Caki2 (cell line): ENCODE measurements at regions not wholly inside any gene's neighbourhood (a gene's known extent, or its start where the extent isn't known, plus 50 kb on each side); places are given as distances from the start of the nearest gene placed in this dataset.
"Not testable (repeated sequence)": the region's sequence is repeated elsewhere in the genome, so short reads cannot be mapped to it uniquely, and the experiment has no call there.

Experiments used
- DNase-seq: peaks from one replicate; pipeline ENCODE4 v3.0.0-alpha.2; 2015; ENCODE audit warnings: low read depth
- in situ Hi-C: cut with HindIII; loops from 2 replicates; pipeline ENCODE4 v1.10.0; 2016; ENCODE audit warnings: low sequenced_read_pairs, low pct_unique_long_range_greater_than_20kb, mixed read lengths

DNA sequence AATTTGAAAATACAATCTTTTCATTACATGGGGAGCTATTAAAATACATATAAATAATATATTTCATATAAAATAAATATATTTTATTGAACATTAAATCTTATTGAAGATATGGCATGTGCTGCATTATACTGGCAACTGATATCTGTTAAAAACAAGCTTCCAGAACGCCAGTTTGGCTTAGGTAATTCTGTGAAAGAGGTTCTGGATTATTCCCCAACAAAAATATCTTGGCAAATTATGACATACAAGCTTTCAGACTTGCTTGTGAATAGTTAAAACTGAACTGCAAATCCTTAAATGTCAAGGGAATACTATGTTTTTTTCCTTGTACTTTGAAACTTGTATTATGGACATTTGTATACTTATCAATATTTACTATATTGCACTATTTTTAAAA is 210.2 kb upstream of the LCORL start:
- in situ Hi-C loops, result no loop called here

DNA sequence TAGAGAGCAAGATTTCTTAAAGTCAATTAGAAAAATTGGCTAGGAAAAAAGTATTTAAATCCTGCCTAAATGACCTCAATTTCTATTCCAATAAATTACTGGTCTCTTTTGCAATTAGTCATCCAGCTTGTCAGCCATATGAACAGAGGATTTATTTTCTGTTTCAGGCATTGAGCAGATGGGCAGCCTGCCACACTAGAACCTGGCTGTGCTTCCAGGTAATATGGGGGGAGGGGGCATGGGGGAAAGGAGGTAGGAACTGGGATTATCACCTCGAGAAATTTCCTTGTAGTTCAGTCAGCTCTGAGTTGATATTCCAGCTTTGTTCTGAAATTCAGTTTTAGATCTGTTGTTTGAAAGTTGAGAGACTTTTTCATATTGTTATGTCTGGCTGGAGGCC is 206.3 kb upstream of the LCORL start:
- in situ Hi-C loops, result no loop called here
- no peak for DNase-seq

More for the DNA sequence above, 210.2 kb upstream of the LCORL start:
- DNase-seq, result no peak

DNA sequence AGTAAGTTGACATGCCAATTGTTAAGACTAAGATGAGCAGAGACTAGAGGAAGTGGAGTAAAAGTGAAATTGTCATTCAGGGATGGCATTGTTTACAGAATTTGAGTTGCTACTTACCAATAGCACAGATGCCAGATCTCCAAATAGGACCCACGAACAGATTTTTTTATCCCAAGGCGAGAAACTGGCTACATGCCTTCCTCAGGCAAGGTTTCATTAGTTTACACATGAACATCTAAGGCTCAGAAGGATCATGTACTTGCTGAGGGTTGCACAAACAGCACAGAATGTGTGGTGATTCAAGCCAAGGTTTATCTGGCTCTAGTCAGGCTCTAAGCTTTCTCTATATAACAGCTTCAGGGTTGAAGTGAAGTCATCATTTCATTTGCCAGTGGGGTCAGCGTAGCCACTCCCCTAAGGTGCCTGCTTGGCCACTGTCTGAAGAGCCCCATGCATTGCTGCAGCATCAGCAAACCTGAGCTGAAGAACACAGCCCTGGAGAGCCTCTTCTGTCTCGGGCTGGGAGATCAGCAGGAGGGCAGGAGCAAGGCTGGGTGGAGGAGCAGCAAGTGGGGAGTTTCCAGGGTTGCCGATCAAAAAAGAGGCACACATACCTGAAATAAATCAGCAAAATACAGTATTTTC is 193.0 kb upstream of the LCORL start:
- in situ Hi-C loops, result no loop called here
- DNase-seq, result no peak

DNA sequence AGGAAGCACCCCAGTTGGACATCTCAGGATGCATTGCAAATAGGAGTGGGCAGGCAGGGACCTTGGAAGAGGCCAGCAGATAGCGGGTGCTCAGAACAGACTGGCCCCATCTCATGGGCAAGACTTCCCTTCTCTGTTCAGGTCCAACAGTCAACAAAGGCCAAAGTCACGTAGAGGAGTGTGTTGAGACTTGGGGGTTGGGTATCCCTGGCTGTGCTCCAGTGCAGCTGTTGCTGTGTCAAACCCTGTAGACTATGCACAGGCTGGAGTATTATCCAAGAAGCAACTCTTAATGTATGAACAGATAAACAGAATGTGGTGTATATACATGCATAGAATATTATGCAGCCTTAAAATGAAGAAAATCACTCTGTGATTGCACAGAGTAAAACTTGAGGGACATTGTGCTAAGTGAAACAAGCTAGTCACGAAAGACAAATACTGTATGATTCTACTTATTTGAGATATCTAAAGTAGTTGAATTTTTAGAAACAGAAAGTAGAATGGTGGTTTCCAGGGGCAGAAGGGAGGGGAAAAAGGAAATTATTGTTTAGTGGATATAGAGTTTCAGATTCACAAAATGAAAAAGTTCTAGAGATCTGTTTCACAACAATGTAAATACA is 192.1 kb upstream of the LCORL start:
- in situ Hi-C loops, result no loop called here
- DNase-seq, result no peak

GRCh38 chr4:18209448-18209847 is 187.9 kb upstream of the LCORL start:
- in situ Hi-C loops, result no loop called here
- no peak for DNase-seq

DNA sequence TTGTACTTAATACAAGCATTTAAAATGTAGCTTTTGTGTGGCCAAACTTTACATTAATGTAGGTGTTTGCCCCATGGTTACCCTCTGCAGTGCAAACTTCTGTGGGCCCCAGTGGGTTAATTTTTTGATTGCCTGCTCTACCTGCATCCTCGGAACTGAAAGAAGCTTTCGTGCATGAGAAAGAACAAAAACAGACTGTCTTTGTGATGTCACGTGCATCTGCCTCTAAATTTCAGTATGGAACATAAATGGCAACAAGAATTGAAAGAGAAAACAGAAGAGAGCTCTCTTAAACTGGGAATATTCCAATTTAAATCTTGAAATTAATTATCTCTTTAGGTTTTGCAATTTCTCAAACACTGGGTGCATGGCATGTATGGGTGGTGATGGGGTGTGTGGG is 182.4 kb upstream of the LCORL start:
- DNase-seq, result no peak
- in situ Hi-C loops, result no loop called here

DNA sequence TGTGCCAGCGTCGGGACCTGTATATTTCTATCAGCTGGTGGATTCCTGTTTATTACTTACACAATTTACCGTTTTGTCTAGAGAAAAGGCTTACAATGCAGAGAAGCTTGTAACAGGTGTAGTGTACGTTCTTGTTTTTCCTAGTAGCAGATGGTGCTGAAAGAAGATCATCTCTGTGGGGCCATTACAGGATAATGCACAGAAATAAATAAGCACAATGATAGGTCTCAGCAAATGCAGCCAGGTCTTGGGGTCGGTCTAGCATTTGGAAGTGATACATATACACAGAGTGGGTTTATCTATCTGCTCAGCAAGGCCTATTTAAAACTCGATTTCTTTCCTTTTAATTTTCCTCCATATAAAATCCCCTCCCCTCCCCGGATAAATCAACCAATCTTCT is 180.9 kb upstream of the LCORL start:
- DNase-seq, result no peak
- in situ Hi-C loops, result no loop called here

- in situ Hi-C loops, result no loop called here
- DNase-seq, result no peak
These were observed 180.3 kb upstream of the LCORL start for GRCh38 chr4:18201885-18202284.

DNA sequence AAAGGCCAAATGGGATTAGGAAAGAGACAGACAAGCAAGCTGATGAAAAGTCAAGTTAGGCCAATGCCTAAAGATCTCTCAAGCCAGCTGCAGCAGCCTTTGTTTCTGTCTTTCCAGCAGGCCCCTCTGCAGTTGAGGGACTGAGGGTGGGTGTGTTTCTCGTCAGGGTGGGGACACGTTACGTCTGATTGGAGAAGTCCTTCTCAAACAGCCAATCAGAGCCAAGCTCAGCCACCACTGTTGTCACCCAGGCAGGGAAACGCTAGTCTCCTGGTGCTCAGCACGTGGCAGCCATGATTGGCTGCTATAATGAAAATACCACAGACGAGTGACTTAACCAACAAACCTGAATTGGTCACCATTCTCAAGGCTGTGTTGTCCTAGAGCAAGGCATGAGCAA is 177.1 kb upstream of the LCORL start:
- DNase-seq, result no peak
- in situ Hi-C loops, result no loop called here

DNA sequence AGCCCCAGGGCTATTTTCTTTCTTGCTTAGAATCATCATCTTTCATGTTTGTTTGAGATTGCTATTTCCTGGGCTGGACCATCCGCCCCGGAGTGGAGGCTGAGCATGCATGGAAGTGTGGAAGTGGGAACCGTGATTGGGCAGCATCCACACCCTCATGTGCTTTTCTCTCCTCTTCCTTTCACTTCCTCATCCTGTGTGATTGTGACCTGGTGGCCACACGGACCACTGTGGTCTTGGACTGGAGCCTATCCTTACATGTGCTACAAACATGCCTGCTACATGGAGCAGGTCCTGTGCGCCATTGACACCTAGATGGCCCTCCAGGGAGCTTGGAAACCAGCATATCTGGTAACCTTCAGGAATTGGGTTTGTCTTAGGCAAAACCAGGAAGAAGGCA is 175.9 kb upstream of the LCORL start:
- in situ Hi-C loops, result no loop called here
- DNase-seq, result no peak

GRCh38 chr4:18194278-18194677 is 172.7 kb upstream of the LCORL start:
- no peak for DNase-seq
- in situ Hi-C loops, result no loop called here

GRCh38 chr4:18192901-18193300 is 171.3 kb upstream of the LCORL start:
- no peak for DNase-seq
- in situ Hi-C loops, result no loop called here

- DNase-seq, result no peak
- in situ Hi-C loops, result no loop called here
These were observed 163.9 kb upstream of the LCORL start for GRCh38 chr4:18185491-18185890.

DNA sequence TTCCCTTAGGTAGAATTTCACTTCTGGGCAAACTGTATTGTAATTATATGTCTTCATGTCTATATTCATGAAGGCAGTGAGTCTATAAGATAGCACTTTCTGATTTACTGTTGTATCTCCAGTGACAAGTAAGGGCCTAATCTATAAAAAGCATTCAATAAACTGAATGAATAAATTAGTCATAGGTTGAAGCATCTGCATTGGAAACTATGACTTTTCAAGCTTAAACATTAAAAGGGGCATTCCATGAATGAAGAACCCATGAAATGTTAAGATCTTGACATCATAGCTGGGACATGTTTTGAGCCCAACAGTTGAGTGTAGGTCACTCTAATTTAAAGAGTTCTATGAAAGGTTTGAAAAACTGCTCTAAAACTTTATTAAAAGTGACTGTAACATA is 159.3 kb upstream of the LCORL start:
- no peak for DNase-seq
- in situ Hi-C loops, result no loop called here

DNA sequence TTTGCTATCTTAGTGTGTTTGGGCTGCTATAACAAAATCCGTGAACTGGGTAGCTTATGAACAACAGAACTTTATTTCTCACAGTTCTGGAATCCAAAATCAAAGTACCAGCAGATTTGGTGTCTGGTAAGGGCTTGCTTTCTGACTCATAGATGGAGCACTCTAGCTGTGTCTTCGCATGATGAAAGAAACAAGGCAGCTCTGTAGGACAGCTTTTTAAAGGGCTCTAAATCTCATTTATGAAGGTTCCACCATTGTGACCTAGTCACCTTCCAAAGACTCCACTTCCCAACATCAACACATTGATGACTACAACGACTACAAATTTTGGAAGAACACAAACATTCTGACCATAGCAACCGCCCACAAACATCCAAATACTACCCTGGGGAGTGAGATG is 158.6 kb upstream of the LCORL start:
- in situ Hi-C loops, result no loop called here
- no peak for DNase-seq

GRCh38 chr4:18171896-18172295 is 150.3 kb upstream of the LCORL start:
- in situ Hi-C loops, result no loop called here
- no peak for DNase-seq

DNA sequence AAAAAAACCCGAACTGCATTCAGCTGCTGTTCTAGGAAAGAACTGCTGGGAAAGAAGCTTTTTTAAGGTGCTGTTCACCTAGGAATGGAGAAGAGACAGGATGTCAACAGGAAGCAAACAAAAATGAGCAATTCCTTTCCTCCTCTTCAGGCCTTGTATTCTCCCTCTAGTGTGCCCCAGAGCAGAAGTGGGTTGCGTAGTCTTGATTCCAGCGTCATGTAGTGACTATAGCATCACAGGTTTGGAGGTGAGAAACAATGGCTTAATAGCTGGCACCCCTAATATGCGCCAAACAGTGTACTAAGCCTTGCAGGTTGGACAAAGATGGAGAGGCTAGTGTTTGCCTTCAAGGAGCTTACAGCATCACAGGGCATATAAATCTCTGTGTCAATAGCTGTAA is 146.3 kb upstream of the LCORL start:
- DNase-seq, result no peak
- in situ Hi-C loops, result no loop called here

- in situ Hi-C loops, result no loop called here
- no peak for DNase-seq
These were observed 145.4 kb upstream of the LCORL start for GRCh38 chr4:18166925-18167324.

DNA sequence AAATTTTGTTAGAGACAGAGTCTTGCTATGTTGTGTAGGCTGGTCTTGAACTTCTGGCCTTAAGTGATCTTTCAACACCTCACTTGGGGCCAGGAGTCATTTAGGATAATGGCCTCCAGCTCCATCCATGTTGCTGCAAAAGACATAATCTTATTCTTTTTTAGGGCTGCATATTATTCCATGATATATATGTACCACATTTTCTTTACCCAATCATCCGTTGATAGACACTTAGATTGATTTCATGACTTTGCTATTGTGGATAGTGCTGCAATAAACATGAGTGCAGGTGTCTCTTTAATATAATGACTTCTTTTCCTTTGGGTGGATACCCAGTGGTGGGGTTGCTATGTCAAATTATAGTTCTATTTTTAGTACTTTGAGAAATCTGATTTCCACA is 140.9 kb upstream of the LCORL start:
- DNase-seq, result no peak
- in situ Hi-C loops, result no loop called here

DNA sequence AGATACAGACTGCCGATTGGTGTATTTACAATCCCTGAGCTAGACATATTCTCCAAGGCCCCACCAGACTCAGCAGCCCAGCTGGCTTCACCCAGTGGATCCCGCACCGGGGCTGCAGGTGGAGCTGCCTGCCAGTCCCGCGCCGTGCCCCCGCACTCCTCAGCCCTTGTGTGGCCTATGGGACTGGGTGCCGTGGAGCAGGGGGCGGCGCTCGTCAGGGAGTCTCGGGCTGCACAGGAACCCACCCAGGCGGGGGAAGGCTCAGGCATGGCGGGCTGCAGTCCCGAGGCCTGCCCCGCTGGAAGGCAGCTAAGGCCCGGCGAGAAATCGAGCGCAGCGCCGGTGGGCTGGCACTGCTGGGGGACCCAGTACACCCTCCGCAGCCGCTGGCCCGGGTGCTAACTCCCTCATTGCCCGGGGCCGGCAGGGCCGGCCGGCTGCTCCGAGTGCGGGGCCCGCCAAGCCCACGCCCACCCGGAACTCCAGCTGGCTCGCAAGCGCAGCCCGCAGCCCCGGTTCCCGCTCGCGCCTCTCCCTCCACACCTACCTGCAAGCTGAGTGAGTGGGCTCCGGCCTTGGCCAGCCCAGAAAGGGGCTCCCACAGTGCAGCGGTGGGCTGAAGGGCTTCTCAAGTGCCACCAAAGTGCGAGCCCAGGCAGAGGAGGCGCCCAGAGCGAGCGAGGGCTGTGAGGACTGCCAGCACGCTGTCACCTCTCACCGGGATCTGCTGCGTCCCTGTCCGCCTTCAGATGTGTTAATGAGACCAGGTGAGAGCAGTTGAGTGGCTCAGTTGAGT is 137.8 kb upstream of the LCORL start:
- in situ Hi-C loops, DNase-seq: not testable (repeated sequence)
